Liver (tissue), 3 donors: ENCODE measurements at regions not wholly inside any gene's neighbourhood (a gene's known extent, or its start where the extent isn't known, plus 50 kb on each side); places are given as distances from the start of the nearest gene placed in this dataset.

Source experiments
- CTCF ChIP-seq: fragments of 150-350 bp; IDR thresholded peaks from 2 replicates; pipeline ENCODE4 v1.5.1; 2017; ENCODE audit warnings: improper control_type of control experiment, low read depth, low read length; ENCODE audit not compliant: missing input control
- GABPA ChIP-seq, 2 donors: IDR thresholded peaks in 1 of 2; conservative IDR thresholded peaks in 1 of 2; 2 replicates each; pipeline ENCODE4 v1.6.1; 2016; ENCODE audit warnings: antibody characterized with exemption in 2 of 2, mild to moderate bottlenecking in 1 of 2, moderate library complexity in 1 of 2
- REST ChIP-seq: IDR thresholded peaks from 2 replicates; pipeline ENCODE4 v1.6.1; 2016; ENCODE audit warnings: antibody characterized with exemption, mild to moderate bottlenecking
- SP1 ChIP-seq: IDR thresholded peaks from 2 replicates; pipeline ENCODE4 v1.6.1; 2018; ENCODE audit warnings: antibody characterized with exemption, mild to moderate bottlenecking
- TAF1 ChIP-seq: conservative IDR thresholded peaks from 2 replicates; pipeline ENCODE4 v1.6.1; 2016; ENCODE audit warnings: antibody characterized with exemption, mild to moderate bottlenecking
- donor health status: healthy.
- donor health status: healthy.

- TF ChIP-seq CTCF (no peak), REST (no peak), GABPA (IDR thresholded peaks at IDR 0.05 in 1 of 2, conservative IDR thresholded peaks at IDR 0.05 in 1 of 2) (no peak), TAF1 (no peak), SP1 (no peak)
Measured at GRCh38 chr6:155549928-155550327, 94.3 kb upstream of the NOX3 start.
